ENCODE measurements at regions not wholly inside any gene's neighbourhood (a gene's known extent, or its start where the extent isn't known, plus 50 kb on each side); places are given as distances from the start of the nearest gene placed in this dataset.

- intact Hi-C loops (cut with micrococcal nuclease), result no loop called here
- BruUV-seq (replicated peaks), result no TSS peak
- Mint-ChIP-seq H3K36me3 (ENCODE audit: insufficient read depth, unreplicated experiment) (no peaks in the 10 kb centered on the region), H3K27ac (ENCODE audit: low read depth, unreplicated experiment) (peak overlapping the region; percentile 46), H3K9me3 (ENCODE audit: unreplicated experiment) (no peaks in the 10 kb centered on the region), H3K4me1 (ENCODE audit: insufficient read depth, unreplicated experiment) (peaks cover 39% of the 10 kb centered on the region), H3K27me3 (ENCODE audit: insufficient read depth, unreplicated experiment) (no peaks in the 10 kb centered on the region), H3K4me3 (ENCODE audit: unreplicated experiment) (no peak overlapping the region)
- CTCF ChIA-PET, result no interaction called here
- peak; percentile 84 for DNase-seq (ENCODE audit: unreplicated experiment)
- POLR2A ChIA-PET, result interaction anchor here (1.3 kb wide), 2 partner anchors 8 to 65 kb away, joined by 3 read pairs; no protein-coding TSS in a partner anchor
- TF ChIP-seq, protein P1, sequence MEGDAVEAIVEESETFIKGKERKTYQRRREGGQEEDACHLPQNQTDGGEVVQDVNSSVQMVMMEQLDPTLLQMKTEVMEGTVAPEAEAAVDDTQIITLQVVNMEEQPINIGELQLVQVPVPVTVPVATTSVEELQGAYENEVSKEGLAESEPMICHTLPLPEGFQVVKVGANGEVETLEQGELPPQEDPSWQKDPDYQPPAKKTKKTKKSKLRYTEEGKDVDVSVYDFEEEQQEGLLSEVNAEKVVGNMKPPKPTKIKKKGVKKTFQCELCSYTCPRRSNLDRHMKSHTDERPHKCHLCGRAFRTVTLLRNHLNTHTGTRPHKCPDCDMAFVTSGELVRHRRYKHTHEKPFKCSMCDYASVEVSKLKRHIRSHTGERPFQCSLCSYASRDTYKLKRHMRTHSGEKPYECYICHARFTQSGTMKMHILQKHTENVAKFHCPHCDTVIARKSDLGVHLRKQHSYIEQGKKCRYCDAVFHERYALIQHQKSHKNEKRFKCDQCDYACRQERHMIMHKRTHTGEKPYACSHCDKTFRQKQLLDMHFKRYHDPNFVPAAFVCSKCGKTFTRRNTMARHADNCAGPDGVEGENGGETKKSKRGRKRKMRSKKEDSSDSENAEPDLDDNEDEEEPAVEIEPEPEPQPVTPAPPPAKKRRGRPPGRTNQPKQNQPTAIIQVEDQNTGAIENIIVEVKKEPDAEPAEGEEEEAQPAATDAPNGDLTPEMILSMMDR (IDR thresholded peaks at IDR 0.05; ENCODE audit: unreplicated experiment), result no peak
Measured at GRCh38 chr4:41432881-41433280, 105.1 kb upstream of the LIMCH1 start.

DNA sequence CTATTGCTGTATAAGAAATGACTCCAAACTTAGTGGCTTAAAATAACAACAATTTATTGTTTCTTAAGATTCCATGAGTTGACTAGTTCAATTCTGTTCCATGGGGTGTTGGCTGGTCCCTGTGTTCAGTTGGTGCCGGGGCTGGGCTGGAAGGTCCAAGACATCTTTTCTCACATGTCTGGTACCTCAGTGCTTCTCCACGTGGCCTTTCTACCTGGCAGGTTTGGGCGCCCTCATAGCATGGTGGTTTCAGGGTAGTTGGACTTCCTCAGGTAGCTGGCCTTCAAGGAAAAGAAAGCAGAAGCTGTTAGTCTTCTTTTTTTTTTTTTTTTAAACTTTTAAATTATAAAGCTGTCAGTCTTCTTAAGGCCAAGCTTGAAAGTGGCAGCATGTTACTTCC is 104.6 kb upstream of the LIMCH1 start:
- Mint-ChIP-seq H3K4me3 (ENCODE audit: unreplicated experiment) (no peak overlapping the region), H3K27ac (ENCODE audit: low read depth, unreplicated experiment) (peak overlapping the region; percentile 46), H3K27me3 (ENCODE audit: insufficient read depth, unreplicated experiment) (no peaks in the 10 kb centered on the region), H3K36me3 (ENCODE audit: insufficient read depth, unreplicated experiment) (no peaks in the 10 kb centered on the region), H3K9me3 (ENCODE audit: unreplicated experiment) (no peaks in the 10 kb centered on the region), H3K4me1 (ENCODE audit: insufficient read depth, unreplicated experiment) (peaks cover 35% of the 10 kb centered on the region)
- intact Hi-C loops (cut with micrococcal nuclease), result no loop called here
- CTCF ChIA-PET, result interaction anchor here (0.9 kb wide), 1 partner anchor 228 kb away, joined by 4 read pairs; no protein-coding TSS in a partner anchor
- TF ChIP-seq, protein P1 (IDR thresholded peaks at IDR 0.05; ENCODE audit: unreplicated experiment), result no peak
- DNase-seq (ENCODE audit: unreplicated experiment), result no peak
- no TSS peak for BruUV-seq (replicated peaks)
- POLR2A ChIA-PET, result no interaction called here

- TF ChIP-seq, protein P1 (IDR thresholded peaks at IDR 0.05; ENCODE audit: unreplicated experiment), result no peak
- no peak overlapping the region for H3K4me3 Mint-ChIP-seq (ENCODE audit: unreplicated experiment)
- ChIA-PET CTCF (no interaction called here), POLR2A (no interaction called here)
- H3K9me3 Mint-ChIP-seq (ENCODE audit: unreplicated experiment), result no peaks in the 10 kb centered on the region
- H3K4me1 Mint-ChIP-seq (ENCODE audit: insufficient read depth, unreplicated experiment), result peaks cover 38% of the 10 kb centered on the region
- no peak for DNase-seq (ENCODE audit: unreplicated experiment)
- no peak overlapping the region for H3K27ac Mint-ChIP-seq (ENCODE audit: low read depth, unreplicated experiment)
- no peaks in the 10 kb centered on the region for H3K27me3 Mint-ChIP-seq (ENCODE audit: insufficient read depth, unreplicated experiment)
- H3K36me3 Mint-ChIP-seq (ENCODE audit: insufficient read depth, unreplicated experiment), result no peaks in the 10 kb centered on the region
- intact Hi-C loops (cut with micrococcal nuclease), result no loop called here
- BruUV-seq (replicated peaks), result no TSS peak
Measured at GRCh38 chr4:41435510-41435909, 102.4 kb upstream of the LIMCH1 start.

- Mint-ChIP-seq H3K9me3 (ENCODE audit: unreplicated experiment) (no peaks in the 10 kb centered on the region), H3K36me3 (ENCODE audit: insufficient read depth, unreplicated experiment) (no peaks in the 10 kb centered on the region), H3K27ac (ENCODE audit: low read depth, unreplicated experiment) (no peak overlapping the region), H3K4me3 (ENCODE audit: unreplicated experiment) (no peak overlapping the region), H3K4me1 (ENCODE audit: insufficient read depth, unreplicated experiment) (peaks cover 38% of the 10 kb centered on the region), H3K27me3 (ENCODE audit: insufficient read depth, unreplicated experiment) (no peaks in the 10 kb centered on the region)
- TF ChIP-seq, protein P1 (IDR thresholded peaks at IDR 0.05; ENCODE audit: unreplicated experiment), result no peak
- intact Hi-C loops (cut with micrococcal nuclease), result no loop called here
- no peak for DNase-seq (ENCODE audit: unreplicated experiment)
- CTCF ChIA-PET, result no interaction called here
- BruUV-seq (replicated peaks), result no TSS peak
- POLR2A ChIA-PET, result no interaction called here
Measured at GRCh38 chr4:41436419-41436818, 101.5 kb upstream of the LIMCH1 start.

Measured in MCF 10A (cell line).